IPS-11a (cell line): ENCODE measurements at regions not wholly inside any gene's neighbourhood (a gene's known extent, or its start where the extent isn't known, plus 50 kb on each side); places are given as distances from the start of the nearest gene placed in this dataset.

Experiments
- H3K4me3 ChIP-seq: one replicate; pipeline ENCODE4 v1.5.1; 2013; ENCODE audit warnings: low read depth, low read length, control low read depth

GRCh38 chr1:238073991-238074390 lies 183.3 kb upstream of the ZP4 start:
- H3K4me3 ChIP-seq = no peak overlapping the region

GRCh38 chr1:238071061-238071460 lies 180.3 kb upstream of the ZP4 start:
- H3K4me3 ChIP-seq = no peak overlapping the region

- no peak overlapping the region for H3K4me3 ChIP-seq
Measured at GRCh38 chr1:238063454-238063853, 172.7 kb upstream of the ZP4 start.

GRCh38 chr1:238061967-238062613 lies 171.4 kb upstream of the ZP4 start:
- H3K4me3 ChIP-seq = no peak overlapping the region

GRCh38 chr1:238060061-238060460 lies 169.3 kb upstream of the ZP4 start:
- no peak overlapping the region for H3K4me3 ChIP-seq

- H3K4me3 ChIP-seq = no peak overlapping the region
Measured at GRCh38 chr1:238052496-238053266, 162.0 kb upstream of the ZP4 start.

- no peak overlapping the region for H3K4me3 ChIP-seq
Measured at GRCh38 chr1:238029126-238029525, 138.4 kb upstream of the ZP4 start.

GRCh38 chr1:238027366-238027765 lies 136.6 kb upstream of the ZP4 start:
- H3K4me3 ChIP-seq = no peak overlapping the region

- H3K4me3 ChIP-seq = no peak overlapping the region
Measured at GRCh38 chr1:238023137-238023536, 132.4 kb upstream of the ZP4 start.

GRCh38 chr1:238018214-238018613 lies 127.5 kb upstream of the ZP4 start:
- H3K4me3 ChIP-seq = no peak overlapping the region

GRCh38 chr1:238006779-238007178 lies 116.1 kb upstream of the ZP4 start:
- no peak overlapping the region for H3K4me3 ChIP-seq

- H3K4me3 ChIP-seq = no peak overlapping the region
Measured at GRCh38 chr1:238005116-238005515, 114.4 kb upstream of the ZP4 start.

- H3K4me3 ChIP-seq = no peak overlapping the region
Measured at GRCh38 chr1:238001818-238002217, 111.1 kb upstream of the ZP4 start.

GRCh38 chr1:237999426-238000052 lies 108.8 kb upstream of the ZP4 start:
- H3K4me3 ChIP-seq = no peak overlapping the region

GRCh38 chr1:237998581-237998980 lies 107.9 kb upstream of the ZP4 start:
- no peak overlapping the region for H3K4me3 ChIP-seq

GRCh38 chr1:237983496-237983895 lies 92.8 kb upstream of the ZP4 start:
- no peak overlapping the region for H3K4me3 ChIP-seq

GRCh38 chr1:237981223-237981622 lies 90.5 kb upstream of the ZP4 start:
- H3K4me3 ChIP-seq = no peak overlapping the region

GRCh38 chr1:237976331-237976730 lies 85.6 kb upstream of the ZP4 start:
- no peak overlapping the region for H3K4me3 ChIP-seq

GRCh38 chr1:237975903-237976302 lies 85.2 kb upstream of the ZP4 start:
- H3K4me3 ChIP-seq = no peak overlapping the region

GRCh38 chr1:237975376-237975775 lies 84.7 kb upstream of the ZP4 start:
- H3K4me3 ChIP-seq = no peak overlapping the region

GRCh38 chr1:237972186-237972585 lies 81.5 kb upstream of the ZP4 start:
- H3K4me3 ChIP-seq = no peak overlapping the region

- no peak overlapping the region for H3K4me3 ChIP-seq
Measured at GRCh38 chr1:237962985-237963384, 72.3 kb upstream of the ZP4 start.
